Activated T-helper 17 cell treated with anti-CD3 and anti-CD28 coated beads, Interleukin-2, amount 50 U/mL, for 72 hours (primary cell): ENCODE measurements at regions not wholly inside any gene's neighbourhood (a gene's known extent, or its start where the extent isn't known, plus 50 kb on each side); places are given as distances from the start of the nearest gene placed in this dataset.

Experiments
- ATAC-seq: fragments of 150-1000 bp; cut with Tn5 transposase; replicated peaks from 2 replicates; pipeline ENCODE4 v1.10.0; 2021; ENCODE audit warnings: mild to moderate bottlenecking, moderate library complexity
- H3K27ac Mint-ChIP-seq: one replicate; pipeline ENCODE4 v1.8.0; 2022; ENCODE audit warnings: mixed read lengths
- H3K27me3 Mint-ChIP-seq: one replicate; pipeline ENCODE4 v1.8.0; 2022; ENCODE audit warnings: mixed read lengths
- H3K36me3 Mint-ChIP-seq: one replicate; pipeline ENCODE4 v1.8.0; 2022; ENCODE audit warnings: low read depth, mild to moderate bottlenecking, mixed read lengths
- H3K4me1 Mint-ChIP-seq: one replicate; pipeline ENCODE4 v1.8.0; 2022; ENCODE audit warnings: mixed read lengths
- H3K4me3 Mint-ChIP-seq: one replicate; pipeline ENCODE4 v1.8.0; 2022; ENCODE audit warnings: mild to moderate bottlenecking, mixed read lengths
- H3K9me3 Mint-ChIP-seq: one replicate; pipeline ENCODE4 v1.8.0; 2022; ENCODE audit warnings: mixed read lengths

DNA sequence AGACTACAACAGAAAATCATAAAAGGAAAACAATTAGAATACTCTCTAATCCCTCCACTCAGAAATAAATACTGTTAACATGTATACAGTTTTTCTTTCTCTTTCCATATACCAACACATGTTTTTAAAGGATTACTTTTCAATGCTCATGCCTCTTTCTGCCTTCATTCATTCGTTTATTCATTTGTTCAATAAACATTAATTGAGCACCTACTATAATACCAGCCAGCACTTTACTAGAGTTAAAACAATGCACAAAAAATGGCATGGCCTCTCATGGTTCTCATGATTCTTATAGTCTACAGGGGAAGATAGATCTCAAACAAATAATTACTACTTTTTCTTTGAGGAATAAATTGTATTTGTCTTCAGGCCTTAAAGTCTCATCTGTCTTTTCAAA, 70.3 kb upstream of the RIPOR2 start:
- no peak for ATAC-seq
- Mint-ChIP-seq H3K27me3 (no peaks in the 10 kb centered on the region), H3K4me3 (peak overlapping the region; percentile 78), H3K27ac (peak overlapping the region; percentile 94), H3K36me3 (peaks cover 5% of the 10 kb centered on the region), H3K9me3 (no peaks in the 10 kb centered on the region), H3K4me1 (peaks cover 61% of the 10 kb centered on the region)

DNA sequence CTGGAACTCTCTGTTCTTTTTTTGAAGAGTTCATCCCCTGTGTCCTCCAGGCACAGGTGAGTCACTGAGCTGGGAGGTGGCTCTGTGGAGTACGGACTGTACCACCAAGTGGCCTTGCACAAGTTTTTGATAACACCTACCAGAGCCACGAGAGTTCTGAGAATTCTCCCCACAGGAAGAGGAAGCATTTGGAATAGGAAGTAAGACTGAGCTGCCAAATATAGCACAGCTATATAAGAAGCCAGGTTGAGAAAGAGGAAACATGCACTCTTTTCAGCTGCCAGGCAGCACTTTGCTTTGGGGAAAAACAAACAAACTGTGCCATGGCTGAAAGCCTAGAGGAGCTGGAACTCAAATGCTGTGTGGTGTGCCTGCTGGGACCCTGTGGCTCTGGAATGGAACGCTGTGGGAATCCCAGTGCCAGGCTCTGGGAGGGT, 70.8 kb upstream of the RIPOR2 start:
- Mint-ChIP-seq H3K27me3 (no peaks in the 10 kb centered on the region), H3K4me3 (peak overlapping the region; percentile 78), H3K4me1 (peaks cover 61% of the 10 kb centered on the region), H3K27ac (peak overlapping the region; percentile 94), H3K9me3 (no peaks in the 10 kb centered on the region), H3K36me3 (peaks cover 6% of the 10 kb centered on the region)
- peak; percentile 65 for ATAC-seq

DNA sequence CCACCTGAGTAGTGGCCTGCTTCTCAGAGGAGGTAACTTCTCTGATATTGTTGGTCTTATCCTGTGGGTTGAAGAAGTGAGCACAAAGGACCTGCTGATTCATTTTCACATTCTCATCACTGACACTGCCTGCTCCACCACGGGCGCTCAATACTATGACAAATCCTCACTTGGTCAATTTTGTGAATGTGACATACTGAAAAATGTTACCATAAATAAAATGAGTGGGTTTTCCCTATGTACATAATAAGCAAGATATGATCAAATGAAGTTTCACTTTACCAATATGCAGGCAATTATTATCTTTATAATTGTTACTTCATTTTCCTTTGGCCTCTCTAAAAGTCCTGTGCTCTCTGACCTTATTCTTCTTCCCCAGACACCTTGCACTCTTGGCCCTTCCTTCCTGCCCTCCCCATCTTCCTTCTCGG, 71.5 kb upstream of the RIPOR2 start:
- no peaks in the 10 kb centered on the region for H3K27me3 Mint-ChIP-seq
- peak; percentile 94 for ATAC-seq
- peaks cover 6% of the 10 kb centered on the region for H3K36me3 Mint-ChIP-seq
- no peaks in the 10 kb centered on the region for H3K9me3 Mint-ChIP-seq
- H3K4me3 Mint-ChIP-seq, result peak overlapping the region; percentile 78
- peak overlapping the region; percentile 94 for H3K27ac Mint-ChIP-seq
- H3K4me1 Mint-ChIP-seq, result peaks cover 61% of the 10 kb centered on the region

DNA sequence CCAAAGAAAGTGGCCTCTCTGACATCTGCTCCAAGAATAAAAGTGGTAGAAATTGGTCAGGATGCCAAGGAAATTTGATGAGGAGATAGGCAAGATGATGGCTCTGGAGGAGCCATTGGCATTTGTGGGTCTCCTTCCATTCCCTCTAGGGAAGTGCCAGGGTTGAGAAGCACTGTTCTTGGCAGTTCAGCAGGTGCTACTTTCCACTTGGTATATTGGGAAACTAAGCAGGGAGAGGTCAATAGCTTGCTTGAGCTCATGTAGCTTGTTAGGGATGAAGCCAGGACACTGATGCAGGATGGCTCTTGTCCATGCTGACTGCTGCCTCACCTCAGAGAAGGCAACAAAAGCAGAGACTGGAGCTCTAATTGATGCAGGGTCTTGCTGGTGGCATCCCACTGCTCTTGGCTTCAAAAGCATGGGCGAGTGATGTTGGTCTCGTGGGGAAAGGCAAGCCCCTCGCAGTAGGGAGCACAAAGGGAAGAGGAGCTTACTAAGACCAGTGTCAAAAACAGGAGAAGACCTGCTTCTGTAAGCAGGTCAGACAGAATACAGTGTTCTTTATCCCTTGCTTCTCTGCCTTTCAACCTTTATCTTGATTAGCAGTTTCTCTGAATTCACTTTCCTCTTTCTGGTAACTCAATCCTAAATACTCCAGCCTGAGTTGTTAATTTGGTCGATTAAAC, 73.1 kb upstream of the RIPOR2 start:
- peaks cover 6% of the 10 kb centered on the region for H3K36me3 Mint-ChIP-seq
- no peaks in the 10 kb centered on the region for H3K9me3 Mint-ChIP-seq
- H3K27ac Mint-ChIP-seq, result peak overlapping the region; percentile 77
- peak overlapping the region; percentile 78 for H3K4me3 Mint-ChIP-seq
- H3K4me1 Mint-ChIP-seq, result peaks cover 60% of the 10 kb centered on the region
- no peaks in the 10 kb centered on the region for H3K27me3 Mint-ChIP-seq
- ATAC-seq, result no peak

DNA sequence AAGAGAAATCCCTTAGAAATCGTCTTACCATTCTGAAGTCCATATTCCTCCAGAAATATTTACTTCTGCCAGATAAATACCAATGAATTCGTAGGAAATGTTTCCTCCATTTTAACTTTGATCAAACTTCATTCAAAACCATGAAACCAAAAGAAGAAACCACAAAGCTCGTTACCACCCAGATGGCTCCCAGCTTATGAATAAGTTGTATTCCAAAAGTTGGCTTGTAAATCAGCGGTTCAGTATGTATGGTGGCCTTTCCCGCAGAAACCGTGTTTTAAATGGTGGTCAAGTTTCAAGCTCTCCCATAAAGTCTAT, 73.6 kb upstream of the RIPOR2 start:
- Mint-ChIP-seq H3K4me1 (peaks cover 55% of the 10 kb centered on the region), H3K27ac (peak overlapping the region; percentile 77), H3K4me3 (peak overlapping the region; percentile 78), H3K36me3 (peaks cover 6% of the 10 kb centered on the region), H3K27me3 (no peaks in the 10 kb centered on the region), H3K9me3 (no peaks in the 10 kb centered on the region)
- ATAC-seq, result no peak

DNA sequence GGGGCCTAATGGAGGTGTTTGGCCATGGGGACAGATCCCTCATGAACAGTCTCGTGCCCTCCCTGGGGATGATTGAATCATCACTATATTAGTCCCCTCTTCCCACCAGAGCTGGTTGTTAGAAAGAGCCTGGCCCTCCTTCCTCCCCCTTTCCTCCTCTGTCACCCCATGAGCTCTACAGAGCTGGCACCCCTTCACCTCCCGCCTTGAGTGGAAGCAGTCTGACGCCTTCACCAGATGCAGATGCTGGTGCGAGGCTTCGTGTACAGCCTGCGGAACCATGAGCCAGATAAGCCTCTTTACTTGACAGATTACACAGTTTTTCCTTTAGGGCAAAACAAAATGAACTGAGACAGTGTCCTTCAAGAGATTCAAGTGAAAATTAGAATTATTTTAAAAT, 74.4 kb upstream of the RIPOR2 start:
- ATAC-seq, result no peak
- H3K36me3 Mint-ChIP-seq, result peaks cover 14% of the 10 kb centered on the region
- no peaks in the 10 kb centered on the region for H3K27me3 Mint-ChIP-seq
- no peaks in the 10 kb centered on the region for H3K9me3 Mint-ChIP-seq
- H3K27ac Mint-ChIP-seq, result peak overlapping the region; percentile 77
- peak overlapping the region; percentile 78 for H3K4me3 Mint-ChIP-seq
- peaks cover 55% of the 10 kb centered on the region for H3K4me1 Mint-ChIP-seq

DNA sequence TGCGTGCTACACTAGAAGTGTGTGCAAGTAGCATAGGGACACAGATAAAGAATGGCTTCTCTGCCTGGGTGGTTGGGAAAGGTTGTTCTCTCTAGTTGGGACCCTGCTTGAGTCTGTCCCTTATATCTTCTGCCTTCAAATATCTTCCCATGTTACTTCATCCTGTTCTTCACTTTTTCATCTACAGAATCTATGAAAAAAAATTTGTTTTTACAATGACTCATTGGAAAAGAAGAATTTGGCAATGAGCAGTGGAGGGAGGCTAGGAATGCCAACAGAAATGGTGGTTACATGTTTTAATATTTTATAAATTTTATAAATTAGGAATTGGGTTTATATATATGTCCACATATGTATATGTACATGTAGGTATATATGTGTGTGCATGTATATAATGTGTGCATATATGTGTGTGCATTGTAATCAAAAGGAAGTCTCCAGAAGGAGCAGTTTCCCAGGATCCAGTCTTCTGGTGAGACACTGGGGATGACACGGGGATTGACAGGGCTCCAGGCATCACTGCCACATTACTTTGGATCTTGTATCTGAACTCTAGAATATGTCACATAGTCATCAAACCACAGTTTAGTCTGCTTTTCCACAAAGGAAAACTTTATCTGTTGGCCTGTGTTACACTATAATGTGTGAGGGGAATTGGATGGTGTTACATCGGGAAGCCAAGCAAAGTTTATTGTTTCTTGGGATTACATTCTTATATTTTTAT, 75.3 kb upstream of the RIPOR2 start:
- no peak overlapping the region for H3K4me3 Mint-ChIP-seq
- H3K36me3 Mint-ChIP-seq, result peaks cover 20% of the 10 kb centered on the region
- no peaks in the 10 kb centered on the region for H3K9me3 Mint-ChIP-seq
- H3K27ac Mint-ChIP-seq, result no peak overlapping the region
- no peak for ATAC-seq
- H3K27me3 Mint-ChIP-seq, result no peaks in the 10 kb centered on the region
- peaks cover 54% of the 10 kb centered on the region for H3K4me1 Mint-ChIP-seq

DNA sequence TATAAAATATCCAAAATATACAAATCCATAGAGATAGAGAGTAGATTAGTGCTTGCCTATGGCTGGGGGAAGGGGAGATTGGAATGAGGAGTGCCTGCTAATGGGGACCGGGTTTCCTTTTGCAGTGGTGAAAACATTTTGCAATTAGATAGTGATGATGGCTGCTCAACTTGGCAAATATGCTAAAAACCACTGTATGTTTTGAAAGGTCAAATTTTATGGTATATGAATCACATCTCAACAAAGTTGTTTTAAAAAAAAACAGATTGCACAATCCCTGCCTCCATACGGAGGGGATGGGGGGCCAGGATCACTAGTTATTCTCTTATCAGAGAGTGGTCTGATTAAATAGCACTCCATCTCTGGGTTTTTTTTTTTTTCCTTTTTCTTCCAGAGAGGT, 76.9 kb upstream of the RIPOR2 start:
- Mint-ChIP-seq H3K9me3 (no peaks in the 10 kb centered on the region), H3K4me3 (no peak overlapping the region), H3K27me3 (no peaks in the 10 kb centered on the region), H3K4me1 (peaks cover 51% of the 10 kb centered on the region), H3K36me3 (peaks cover 20% of the 10 kb centered on the region), H3K27ac (peak overlapping the region; percentile 43)
- ATAC-seq, result no peak

DNA sequence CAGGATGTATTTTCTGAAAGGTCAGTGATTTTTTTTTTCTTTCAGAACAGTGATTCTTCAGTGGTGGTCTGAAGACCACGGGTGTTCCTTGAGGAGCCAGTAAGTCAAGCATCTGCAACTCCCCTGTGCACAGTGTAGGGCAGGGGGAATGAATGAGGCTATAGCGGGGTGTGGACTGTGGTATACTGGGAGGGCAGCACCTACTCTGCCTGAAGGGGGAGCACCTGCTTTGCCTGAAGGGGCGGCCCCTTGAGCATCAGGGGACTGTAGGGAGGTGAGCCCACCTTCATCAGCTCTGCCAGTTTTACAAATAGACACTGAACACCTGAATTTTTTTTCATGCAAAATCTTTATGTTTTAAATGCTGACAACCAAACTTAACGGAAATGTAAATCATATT, 77.5 kb upstream of the RIPOR2 start:
- Mint-ChIP-seq H3K4me1 (peaks cover 47% of the 10 kb centered on the region), H3K36me3 (peaks cover 20% of the 10 kb centered on the region), H3K27me3 (no peaks in the 10 kb centered on the region), H3K9me3 (no peaks in the 10 kb centered on the region), H3K27ac (peak overlapping the region; percentile 69), H3K4me3 (no peak overlapping the region)
- ATAC-seq, result no peak

DNA sequence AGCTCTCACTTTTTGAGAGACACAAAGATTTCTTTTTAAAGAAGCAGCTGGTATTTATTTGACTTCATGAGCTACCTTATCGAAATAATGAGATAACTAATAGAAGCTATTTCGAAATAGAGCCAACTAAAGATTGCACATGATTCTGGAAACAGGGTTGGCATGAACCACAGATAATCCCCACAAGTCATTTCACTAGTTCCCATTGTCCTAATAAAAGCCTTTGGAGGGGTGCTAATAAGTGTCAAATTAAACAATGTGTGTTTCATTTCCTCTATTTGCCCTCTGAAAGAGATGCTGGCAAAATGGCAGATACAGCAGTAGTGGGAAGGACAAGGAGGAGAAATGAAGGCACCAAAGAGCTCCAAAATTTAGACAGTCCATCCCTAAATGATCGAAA, 78.6 kb upstream of the RIPOR2 start:
- no peak for ATAC-seq
- Mint-ChIP-seq H3K36me3 (peaks cover 20% of the 10 kb centered on the region), H3K27ac (peak overlapping the region; percentile 92), H3K27me3 (no peaks in the 10 kb centered on the region), H3K4me1 (peaks cover 36% of the 10 kb centered on the region), H3K4me3 (peak overlapping the region; percentile 60), H3K9me3 (no peaks in the 10 kb centered on the region)

DNA sequence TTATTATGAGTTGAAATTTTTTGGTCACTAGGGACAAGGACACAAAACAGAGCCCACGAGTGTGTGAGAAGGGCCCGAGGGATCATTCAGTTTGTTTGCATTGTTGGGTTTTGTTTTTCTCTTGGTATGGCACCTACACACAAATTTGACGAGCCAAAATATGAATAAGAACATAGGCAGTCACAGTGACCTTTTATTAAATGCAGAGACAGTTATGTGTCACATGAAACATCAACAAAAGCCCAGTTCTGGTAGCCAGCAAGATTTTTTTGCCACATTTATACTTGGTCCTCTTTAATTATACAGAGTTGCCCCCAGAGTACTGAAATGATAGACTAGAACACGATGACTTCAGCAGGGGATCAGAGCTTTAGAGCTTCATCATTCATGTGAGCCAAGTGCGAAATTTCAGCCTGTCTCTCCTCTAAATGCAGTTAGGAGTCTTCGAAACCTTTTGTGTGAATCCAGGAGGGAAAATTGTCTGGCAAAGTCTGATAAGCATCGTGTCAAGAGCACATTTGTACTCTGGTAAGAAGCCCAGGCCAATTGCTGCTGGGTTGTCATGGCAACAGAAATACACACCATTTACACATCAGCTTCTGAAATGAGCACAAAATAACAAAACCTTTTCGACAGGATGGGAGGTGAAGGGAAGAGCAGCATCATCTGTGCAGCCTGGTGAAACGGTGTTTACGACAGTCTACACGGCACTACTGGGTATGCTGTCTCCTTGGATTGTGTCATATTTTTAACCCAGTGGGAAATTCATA, 79.2 kb upstream of the RIPOR2 start:
- Mint-ChIP-seq H3K27ac (peak overlapping the region; percentile 92), H3K4me1 (peaks cover 29% of the 10 kb centered on the region), H3K4me3 (peak overlapping the region; percentile 60), H3K36me3 (peaks cover 20% of the 10 kb centered on the region), H3K27me3 (no peaks in the 10 kb centered on the region), H3K9me3 (no peaks in the 10 kb centered on the region)
- peak; percentile 85 for ATAC-seq

DNA sequence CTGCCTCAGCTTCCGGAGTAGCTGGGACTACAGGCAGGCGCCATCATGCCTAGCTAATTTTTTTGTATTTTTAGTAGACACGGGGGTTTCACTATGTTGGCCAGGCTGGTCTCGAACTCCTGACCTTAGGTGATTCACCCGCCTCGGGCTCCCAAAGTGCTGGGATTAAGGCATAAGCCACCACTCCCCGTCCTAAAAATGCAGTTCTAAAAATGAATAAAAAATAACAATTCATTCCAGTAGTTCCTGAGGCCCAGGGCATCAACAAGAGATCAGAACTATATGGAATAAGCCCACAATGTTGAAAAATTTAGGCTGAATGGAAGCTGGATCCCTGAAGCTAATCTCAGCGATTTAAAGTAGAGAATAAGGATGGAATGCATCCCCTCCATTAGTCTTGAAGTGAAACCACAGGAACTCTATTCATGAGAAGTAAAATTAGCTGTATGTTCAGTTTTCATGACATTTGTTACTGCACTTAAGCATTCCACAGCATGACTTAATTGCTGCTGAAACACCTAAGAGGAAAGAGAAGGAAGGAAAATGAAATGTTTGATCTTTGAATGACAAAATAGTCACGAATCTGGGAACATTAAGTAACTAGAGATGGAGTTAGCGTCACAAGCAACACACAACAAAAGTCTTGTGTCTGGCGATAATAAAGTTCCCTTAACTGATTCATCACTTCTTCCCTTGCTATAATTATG, 80.4 kb upstream of the RIPOR2 start:
- no peaks in the 10 kb centered on the region for H3K27me3 Mint-ChIP-seq
- peaks cover 17% of the 10 kb centered on the region for H3K36me3 Mint-ChIP-seq
- H3K4me3 Mint-ChIP-seq, result peak overlapping the region; percentile 60
- H3K27ac Mint-ChIP-seq, result peak overlapping the region; percentile 92
- H3K4me1 Mint-ChIP-seq, result peaks cover 25% of the 10 kb centered on the region
- no peak for ATAC-seq
- no peaks in the 10 kb centered on the region for H3K9me3 Mint-ChIP-seq

DNA sequence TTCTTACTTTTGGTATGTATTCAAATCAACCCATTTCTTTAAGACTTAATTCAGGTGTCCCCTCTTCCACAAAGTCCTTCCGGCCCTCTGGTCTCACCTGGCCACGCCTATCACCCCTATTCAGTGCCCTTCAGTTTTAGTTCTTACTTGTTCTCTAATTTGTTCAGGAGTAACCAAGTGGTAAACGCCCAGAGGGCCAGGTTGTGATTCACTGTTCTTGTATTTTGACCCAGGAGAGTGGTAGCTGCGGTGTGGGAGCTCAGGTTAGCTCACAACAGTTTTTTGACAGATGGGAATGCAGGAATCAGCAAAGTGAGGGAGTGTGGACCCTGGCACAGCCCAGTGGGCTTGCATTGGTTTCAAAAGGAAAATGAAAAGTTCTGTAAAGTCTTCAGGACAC, 81.7 kb upstream of the RIPOR2 start:
- peaks cover 25% of the 10 kb centered on the region for H3K4me1 Mint-ChIP-seq
- peaks cover 19% of the 10 kb centered on the region for H3K36me3 Mint-ChIP-seq
- H3K4me3 Mint-ChIP-seq, result peak overlapping the region; percentile 64

DNA sequence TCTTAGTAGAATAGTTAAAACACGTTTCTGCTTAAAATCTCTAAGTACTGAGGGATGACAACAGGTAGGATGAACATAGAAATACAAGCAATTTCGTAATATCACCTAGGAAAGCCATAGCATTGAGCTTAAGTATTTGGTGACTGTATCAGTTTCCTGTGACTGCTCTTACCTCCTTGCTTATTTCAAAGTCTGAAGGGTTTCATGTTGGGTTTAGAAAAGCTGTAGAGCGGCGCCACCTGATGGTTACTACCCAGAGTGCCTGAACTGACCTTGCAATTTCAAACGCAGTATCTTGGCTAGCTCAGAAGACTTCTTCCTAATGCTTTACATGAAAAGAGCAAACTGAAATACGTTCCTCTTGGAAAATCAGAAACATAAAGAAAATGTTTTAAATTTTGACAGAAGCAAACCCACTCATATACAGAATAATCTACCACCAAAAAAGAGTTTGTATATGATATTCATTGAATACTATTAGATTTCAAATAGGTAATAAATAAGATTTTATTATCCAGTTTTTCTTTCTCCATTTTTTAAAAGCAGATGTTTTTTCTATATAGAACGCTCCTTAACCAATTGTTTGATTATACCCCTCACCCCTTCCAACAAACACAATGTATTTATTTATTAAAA, 82.3 kb upstream of the RIPOR2 start:
- peaks cover 25% of the 10 kb centered on the region for H3K4me1 Mint-ChIP-seq
- peak overlapping the region; percentile 60 for H3K27ac Mint-ChIP-seq
- H3K9me3 Mint-ChIP-seq, result no peaks in the 10 kb centered on the region
- peaks cover 23% of the 10 kb centered on the region for H3K36me3 Mint-ChIP-seq
- H3K4me3 Mint-ChIP-seq, result peak overlapping the region; percentile 64
- ATAC-seq, result peak; percentile 79
- no peaks in the 10 kb centered on the region for H3K27me3 Mint-ChIP-seq

More for the DNA sequence above, 81.7 kb upstream of the RIPOR2 start:
- no peaks in the 10 kb centered on the region for H3K9me3 Mint-ChIP-seq
- peak overlapping the region; percentile 60 for H3K27ac Mint-ChIP-seq
- H3K27me3 Mint-ChIP-seq, result no peaks in the 10 kb centered on the region
- no peak for ATAC-seq
